AG10803 (cell line): ENCODE measurements at regions not wholly inside any gene's neighbourhood (a gene's known extent, or its start where the extent isn't known, plus 50 kb on each side); places are given as distances from the start of the nearest gene placed in this dataset.

ENCODE experiments used
- DNase-seq: peaks from one replicate; pipeline ENCODE4 v3.0.0; 2010; ENCODE audit warnings: low read depth
- H3K4me3 ChIP-seq: 2 replicates; pipeline ENCODE4 v1.5.1; 2011; ENCODE audit warnings: mild to moderate bottlenecking, low read length, control low read depth
- CTCF ChIP-seq: conservative IDR thresholded peaks from 2 replicates; pipeline ENCODE4 v1.5.1; 2011; ENCODE audit warnings: mild to moderate bottlenecking, low read length, control low read depth, inconsistent platforms

- TF ChIP-seq CTCF: peak; percentile 79
- peak; percentile 51 for DNase-seq
- no peak overlapping the region for H3K4me3 ChIP-seq
Observed at GRCh38 chr6:119978274-119978889, 628.8 kb upstream of the MAN1A1 start.

- no peak for DNase-seq
- TF ChIP-seq CTCF: no peak
- H3K4me3 ChIP-seq: no peak overlapping the region
Observed at GRCh38 chr6:119974430-119975159, 625.0 kb upstream of the MAN1A1 start.

GRCh38 chr6:119966484-119966883 lies 616.9 kb upstream of the MAN1A1 start:
- no peak for TF ChIP-seq CTCF
- DNase-seq: no peak
- H3K4me3 ChIP-seq: no peak overlapping the region

GRCh38 chr6:119965900-119966299 lies 616.3 kb upstream of the MAN1A1 start:
- no peak for TF ChIP-seq CTCF
- no peak for DNase-seq
- H3K4me3 ChIP-seq: no peak overlapping the region

GRCh38 chr6:119965008-119965407 lies 615.4 kb upstream of the MAN1A1 start:
- DNase-seq: no peak
- H3K4me3 ChIP-seq: no peak overlapping the region
- no peak for TF ChIP-seq CTCF

- no peak for TF ChIP-seq CTCF
- DNase-seq: no peak
- H3K4me3 ChIP-seq: no peak overlapping the region
Observed at GRCh38 chr6:119962505-119962904, 612.9 kb upstream of the MAN1A1 start.

GRCh38 chr6:119961450-119961849 lies 611.9 kb upstream of the MAN1A1 start:
- TF ChIP-seq CTCF: no peak
- DNase-seq: peak; percentile 30
- H3K4me3 ChIP-seq: no peak overlapping the region
